ENCODE measurements at regions not wholly inside any gene's neighbourhood (a gene's known extent, or its start where the extent isn't known, plus 50 kb on each side); places are given as distances from the start of the nearest gene placed in this dataset.

GRCh38 chr22:49243965-49244364, 583.7 kb downstream of the BRD1 start:
- Histone ChIP-seq H3K36me3 (ENCODE audit: control insufficient read depth, insufficient read depth, low read length) (no peaks in the 10 kb centered on the region), H3K9me3 (ENCODE audit: control insufficient read depth, insufficient read depth, low read depth, low read length) (no peaks in the 10 kb centered on the region), H3K4me1 (ENCODE audit: control insufficient read depth, insufficient read depth, low read length) (no peaks in the 10 kb centered on the region), H3K4me3 (ENCODE audit: low read depth in 2 of 2, low read length in 2 of 2) (no peak overlapping the region), H3K27ac (ENCODE audit: low read length) (no peak overlapping the region), H3K27me3 (ENCODE audit: control insufficient read depth, insufficient read depth, low read length) (no peaks in the 10 kb centered on the region; the same call in 1 of the 2 replicates)
- intact Hi-C loops (cut with micrococcal nuclease; ENCODE audit: unreplicated experiment) (no loop called here), in situ Hi-C loops (cut with HindIII; ENCODE audit: low pct_unique_long_range_greater_than_20kb, low sequenced_read_pairs) (no loop called here)
- TF ChIP-seq SIN3A (IDR thresholded peaks at IDR 0.05; ENCODE audit: borderline replicate concordance, insufficient read depth, low read depth, low read length) = no peak
- TF ChIP-seq REST (IDR thresholded peaks at IDR 0.05; ENCODE audit: insufficient read depth in 1 of 2, low read depth in 2 of 2, low read length in 1 of 2) = no peak
- TF ChIP-seq TCF7L2 (IDR thresholded peaks at IDR 0.05; ENCODE audit: low read depth, low read length) = no peak
- TF ChIP-seq CTCF (IDR thresholded peaks at IDR 0.05) = no peak
- TF ChIP-seq POLR2AphosphoS5 (IDR thresholded peaks at IDR 0.05; ENCODE audit: low read depth, low read length) = no peak
- ChIA-PET POLR2A (no interaction called here), CTCF (no interaction called here)
- no TSS peak for BruUV-seq (replicated peaks)
- no peak for ATAC-seq
- no peak for DNase-seq (ENCODE audit: low read depth, low spot score)

GRCh38 chr22:49243335-49243734, 584.3 kb downstream of the BRD1 start:
- Histone ChIP-seq H3K27me3 (ENCODE audit: control insufficient read depth, insufficient read depth, low read length) (no peaks in the 10 kb centered on the region; the same call in 1 of the 2 replicates), H3K4me1 (ENCODE audit: control insufficient read depth, insufficient read depth, low read length) (no peaks in the 10 kb centered on the region), H3K9me3 (ENCODE audit: control insufficient read depth, insufficient read depth, low read depth, low read length) (no peaks in the 10 kb centered on the region), H3K36me3 (ENCODE audit: control insufficient read depth, insufficient read depth, low read length) (no peaks in the 10 kb centered on the region), H3K4me3 (ENCODE audit: low read depth in 2 of 2, low read length in 2 of 2) (no peak overlapping the region), H3K27ac (ENCODE audit: low read length) (no peak overlapping the region)
- intact Hi-C loops (cut with micrococcal nuclease; ENCODE audit: unreplicated experiment) (no loop called here), in situ Hi-C loops (cut with HindIII; ENCODE audit: low pct_unique_long_range_greater_than_20kb, low sequenced_read_pairs) (no loop called here)
- no TSS peak for BruUV-seq (replicated peaks)
- ChIA-PET POLR2A (no interaction called here), CTCF (no interaction called here)
- ATAC-seq (no peak), DNase-seq (ENCODE audit: low read depth, low spot score) (no peak)
- TF ChIP-seq REST (IDR thresholded peaks at IDR 0.05; ENCODE audit: insufficient read depth in 1 of 2, low read depth in 2 of 2, low read length in 1 of 2) = no peak
- TF ChIP-seq POLR2AphosphoS5 (IDR thresholded peaks at IDR 0.05; ENCODE audit: low read depth, low read length) = no peak
- no peak for TF ChIP-seq TCF7L2 (IDR thresholded peaks at IDR 0.05; ENCODE audit: low read depth, low read length)
- no peak for TF ChIP-seq SIN3A (IDR thresholded peaks at IDR 0.05; ENCODE audit: borderline replicate concordance, insufficient read depth, low read depth, low read length)
- no peak for TF ChIP-seq CTCF (IDR thresholded peaks at IDR 0.05)

Data from Panc1 (cell line).